ENCODE measurements at regions not wholly inside any gene's neighbourhood (a gene's known extent, or its start where the extent isn't known, plus 50 kb on each side); places are given as distances from the start of the nearest gene placed in this dataset.

GRCh38 chr9:69986970-69987369, 56.7 kb upstream of the MAMDC2 start:
- TF ChIP-seq POLR2A (IDR thresholded peaks at IDR 0.05; ENCODE audit: low read depth, low read length) (no peak), POLR2AphosphoS5 (IDR thresholded peaks at IDR 0.05; ENCODE audit: low read depth, low read length) (no peak)
